Stomach (tissue), 8 donors: ENCODE measurements at regions not wholly inside any gene's neighbourhood (a gene's known extent, or its start where the extent isn't known, plus 50 kb on each side); places are given as distances from the start of the nearest gene placed in this dataset.

Experiments used
- DNase-seq, 2 donors: peaks; one replicate each; pipeline versions ENCODE4 v3.0.0 to v3.0.0-alpha.2; 2013 to 2019
- H3K27ac ChIP-seq, 5 donors: fragments of 200-600 bp in 4 of 5; sonication (generic) in 4 of 5; one replicate each; pipeline ENCODE4 v1.5.1; 2013 to 2019; ENCODE audit warnings: mild to moderate bottlenecking in 1 of 5, moderate library complexity in 1 of 5
- H3K27me3 ChIP-seq, 3 donors: fragments of 200-600 bp; sonication (generic); one replicate each; pipeline ENCODE4 v1.5.1; 2017 to 2019; ENCODE audit warnings: mixed run types in 1 of 3
- H3K36me3 ChIP-seq, 4 donors: fragments of 200-600 bp; sonication (generic); 1 replicate in 3 of 4; 2 replicates in 1 of 4; pipeline ENCODE4 v1.5.1; 2016 to 2019
- H3K4me1 ChIP-seq, 4 donors: fragments of 200-600 bp; sonication (generic); one replicate each; pipeline ENCODE4 v1.5.1; 2016 to 2019
- H3K4me3 ChIP-seq, 4 donors: fragments of 200-600 bp; sonication (generic) in 3 of 4; one replicate each; pipeline ENCODE4 v1.5.1; 2016 to 2019; ENCODE audit warnings: mild to moderate bottlenecking in 1 of 4
- H3K9me3 ChIP-seq, 4 donors: fragments of 200-600 bp; sonication (generic); one replicate each; pipeline ENCODE4 v1.5.1; 2016 to 2019
- CTCF ChIP-seq, 7 experiments: fragments of 450-650 bp in 4 of 7; fragments of 200-600 bp in 3 of 7; sonication (generic) in 3 of 7; IDR thresholded peaks; one replicate each; pipeline ENCODE4 v1.5.1; 2016 to 2019; ENCODE audit warnings: antibody characterized with exemption in 7 of 7, control low read depth in 2 of 7, mild to moderate bottlenecking in 1 of 7
- EP300 ChIP-seq: sonication (generic); formaldehyde crosslinking; IDR thresholded peaks from one replicate; pipeline ENCODE4 v1.6.1; 2017; ENCODE audit warnings: antibody characterized with exemption
- POLR2A ChIP-seq, 4 donors: fragments of 450-650 bp; IDR thresholded peaks; one replicate each; pipeline ENCODE4 v1.6.1; 2016; ENCODE audit warnings: antibody characterized with exemption in 4 of 4, control low read depth in 2 of 4, mild to moderate bottlenecking in 1 of 4, moderate library complexity in 1 of 4
- POLR2AphosphoS5 ChIP-seq, 3 donors: sonication (generic); formaldehyde crosslinking; IDR thresholded peaks; one replicate each; pipeline ENCODE4 v1.6.1; 2016; ENCODE audit warnings: antibody characterized with exemption in 3 of 3
- WGBS, 5 donors: extraction: QIAGEN DNeasy Blood & Tissue Kit in 3 of 5; methylation state at CpG; one replicate each; pipeline versions ENCODE4 v1.1.5 to v1.1.7; 2013 to 2018; 5-methylcytosine and 5-hydroxymethylcytosine counted together
- intact Hi-C: fragments of 100-400 bp; cut with DNase I; formaldehyde crosslinking; loops from one replicate; pipeline ENCODE4 v1.15.1; 2023; ENCODE audit warnings: low total_unique reads
- donor health status: healthy with polysubstance abuse.
- donor health status: Bipolar disorder and iron deficiency.
- donor health status: healthy.

GRCh38 chr2:79373358-79374130 is 139.3 kb upstream of the CTNNA2 start:
- intact Hi-C loops, result no loop called here
- H3K4me3 ChIP-seq, result no peak overlapping the region
- H3K27ac ChIP-seq, result no peak overlapping the region
- TF ChIP-seq CTCF (IDR thresholded peaks at IDR 0.05), result no peak
- TF ChIP-seq POLR2AphosphoS5 (IDR thresholded peaks at IDR 0.05), result no peak
- no peak for TF ChIP-seq POLR2A (IDR thresholded peaks at IDR 0.05)
- no peak for TF ChIP-seq EP300
- 19 to 28% (median 26%) methylated on average over 3 to 4 of the region's 4 CpGs for WGBS, 5 donors
- H3K9me3 ChIP-seq, result no peaks in the 10 kb centered on the region
- no peak for DNase-seq
- H3K36me3 ChIP-seq, result no peaks in the 10 kb centered on the region
- H3K27me3 ChIP-seq, result no peaks in the 10 kb centered on the region
- no peaks in the 10 kb centered on the region for H3K4me1 ChIP-seq

GRCh38 chr2:79370976-79371538 is 141.8 kb upstream of the CTNNA2 start:
- H3K9me3 ChIP-seq, result no peaks in the 10 kb centered on the region
- no peak overlapping the region for H3K4me3 ChIP-seq
- TF ChIP-seq EP300 (no peak), POLR2A (IDR thresholded peaks at IDR 0.05) (no peak), CTCF (IDR thresholded peaks at IDR 0.05) (no peak), POLR2AphosphoS5 (IDR thresholded peaks at IDR 0.05) (no peak)
- WGBS, 5 donors, result 37 to 63% (median 57%) methylated on average over 8 of the region's 8 CpGs
- no peak for DNase-seq
- H3K36me3 ChIP-seq, result no peaks in the 10 kb centered on the region
- no peak overlapping the region for H3K27ac ChIP-seq
- intact Hi-C loops, result no loop called here
- H3K4me1 ChIP-seq, result no peaks in the 10 kb centered on the region
- H3K27me3 ChIP-seq, result no peaks in the 10 kb centered on the region

- Histone ChIP-seq H3K27ac (no peak overlapping the region), H3K36me3 (no peaks in the 10 kb centered on the region), H3K27me3 (no peaks in the 10 kb centered on the region), H3K4me3 (no peak overlapping the region), H3K9me3 (no peaks in the 10 kb centered on the region), H3K4me1 (no peaks in the 10 kb centered on the region)
- 78 to 89% (median 85%) methylated on average over 9 of the region's 9 CpGs for WGBS, 5 donors
- TF ChIP-seq CTCF (IDR thresholded peaks at IDR 0.05) (no peak), POLR2A (IDR thresholded peaks at IDR 0.05) (no peak), POLR2AphosphoS5 (IDR thresholded peaks at IDR 0.05) (no peak), EP300 (no peak)
- DNase-seq, result no peak
- intact Hi-C loops, result no loop called here
Measured at GRCh38 chr2:79369127-79369526, 143.7 kb upstream of the CTNNA2 start.

GRCh38 chr2:79368116-79368630 is 144.7 kb upstream of the CTNNA2 start:
- Histone ChIP-seq H3K4me3 (no peak overlapping the region), H3K27ac (no peak overlapping the region), H3K4me1 (no peaks in the 10 kb centered on the region), H3K27me3 (no peaks in the 10 kb centered on the region), H3K36me3 (no peaks in the 10 kb centered on the region), H3K9me3 (peaks cover 0 to under 1% (median 0%) of the 10 kb centered on the region in 4 donors)
- intact Hi-C loops, result no loop called here
- TF ChIP-seq CTCF (IDR thresholded peaks at IDR 0.05), result no peak
- TF ChIP-seq POLR2AphosphoS5 (IDR thresholded peaks at IDR 0.05), result no peak
- TF ChIP-seq POLR2A (IDR thresholded peaks at IDR 0.05), result no peak
- no peak for TF ChIP-seq EP300
- WGBS, 5 donors, result 79 to 87% (median 81%) methylated on average over 5 of the region's 5 CpGs
- DNase-seq, result no peak
